Activated naive CD4-positive, alpha-beta T cell treated with anti-CD3 and anti-CD28 coated beads for 36 hours (primary cell): ENCODE measurements at regions not wholly inside any gene's neighbourhood (a gene's known extent, or its start where the extent isn't known, plus 50 kb on each side); places are given as distances from the start of the nearest gene placed in this dataset.

Experiments used
- CTCF ChIA-PET: fragments of 350-600 bp; sonication (Branson Sonifier 250); formaldehyde crosslinking; loops from one replicate; lab custom pipeline; 2021; ENCODE audit warnings: antibody characterized with exemption; lab: Charles Lee
- DNase-seq: peaks from one replicate; pipeline ENCODE4 v3.0.0-alpha.2; 2020
- H3K27ac Mint-ChIP-seq: one replicate; pipeline ENCODE4 v1.8.0; 2021; ENCODE audit warnings: mild to moderate bottlenecking, mixed read lengths
- H3K27me3 Mint-ChIP-seq: one replicate; pipeline ENCODE4 v1.8.0; 2021; ENCODE audit warnings: low read depth, mixed read lengths
- H3K36me3 Mint-ChIP-seq: one replicate; pipeline ENCODE4 v1.8.0; 2021; ENCODE audit warnings: low read depth, mixed read lengths
- H3K4me1 Mint-ChIP-seq: one replicate; pipeline ENCODE4 v1.8.0; 2021; ENCODE audit warnings: low read depth, mixed read lengths
- H3K4me3 Mint-ChIP-seq: one replicate; pipeline ENCODE4 v1.8.0; 2021; ENCODE audit warnings: mild to moderate bottlenecking, moderate library complexity, mixed read lengths
- H3K9me3 Mint-ChIP-seq: one replicate; pipeline ENCODE4 v1.8.0; 2021; ENCODE audit warnings: mixed read lengths
- intact Hi-C: fragments of 100-400 bp; cut with micrococcal nuclease; formaldehyde crosslinking; loops from one replicate; pipeline ENCODE4 v1.15.1; 2023

DNA sequence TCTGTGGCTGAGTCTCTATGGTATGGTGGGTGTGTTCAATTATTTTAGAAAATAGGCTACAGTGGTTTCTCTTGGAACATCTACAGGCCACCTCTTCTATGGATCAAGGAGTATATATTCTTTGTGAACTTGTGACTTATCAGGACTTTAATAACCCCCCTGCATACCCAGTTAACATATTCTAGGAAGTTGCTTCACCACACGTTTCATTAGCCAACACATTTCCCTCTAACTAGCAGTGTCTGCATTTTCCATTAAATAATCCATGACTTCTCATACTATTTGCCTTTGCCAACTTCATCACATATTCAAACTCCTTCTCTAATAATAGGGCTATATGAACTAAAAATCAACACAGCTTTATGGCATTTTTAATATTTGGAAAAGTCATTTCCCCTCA, 187.6 kb upstream of the ARL4C start:
- H3K36me3 Mint-ChIP-seq: no peaks in the 10 kb centered on the region
- H3K27ac Mint-ChIP-seq: no peak overlapping the region
- intact Hi-C loops: no loop called here
- H3K4me3 Mint-ChIP-seq: no peak overlapping the region
- H3K9me3 Mint-ChIP-seq: no peaks in the 10 kb centered on the region
- no peaks in the 10 kb centered on the region for H3K4me1 Mint-ChIP-seq
- H3K27me3 Mint-ChIP-seq: no peaks in the 10 kb centered on the region
- DNase-seq: no peak
- CTCF ChIA-PET: no interaction called here

GRCh38 chr2:234683950-234684349, 187.1 kb upstream of the ARL4C start:
- CTCF ChIA-PET: no interaction called here
- H3K36me3 Mint-ChIP-seq: no peaks in the 10 kb centered on the region
- no peaks in the 10 kb centered on the region for H3K9me3 Mint-ChIP-seq
- no peak overlapping the region for H3K4me3 Mint-ChIP-seq
- no peak overlapping the region for H3K27ac Mint-ChIP-seq
- H3K4me1 Mint-ChIP-seq: no peaks in the 10 kb centered on the region
- H3K27me3 Mint-ChIP-seq: no peaks in the 10 kb centered on the region
- intact Hi-C loops: no loop called here
- DNase-seq: no peak

DNA sequence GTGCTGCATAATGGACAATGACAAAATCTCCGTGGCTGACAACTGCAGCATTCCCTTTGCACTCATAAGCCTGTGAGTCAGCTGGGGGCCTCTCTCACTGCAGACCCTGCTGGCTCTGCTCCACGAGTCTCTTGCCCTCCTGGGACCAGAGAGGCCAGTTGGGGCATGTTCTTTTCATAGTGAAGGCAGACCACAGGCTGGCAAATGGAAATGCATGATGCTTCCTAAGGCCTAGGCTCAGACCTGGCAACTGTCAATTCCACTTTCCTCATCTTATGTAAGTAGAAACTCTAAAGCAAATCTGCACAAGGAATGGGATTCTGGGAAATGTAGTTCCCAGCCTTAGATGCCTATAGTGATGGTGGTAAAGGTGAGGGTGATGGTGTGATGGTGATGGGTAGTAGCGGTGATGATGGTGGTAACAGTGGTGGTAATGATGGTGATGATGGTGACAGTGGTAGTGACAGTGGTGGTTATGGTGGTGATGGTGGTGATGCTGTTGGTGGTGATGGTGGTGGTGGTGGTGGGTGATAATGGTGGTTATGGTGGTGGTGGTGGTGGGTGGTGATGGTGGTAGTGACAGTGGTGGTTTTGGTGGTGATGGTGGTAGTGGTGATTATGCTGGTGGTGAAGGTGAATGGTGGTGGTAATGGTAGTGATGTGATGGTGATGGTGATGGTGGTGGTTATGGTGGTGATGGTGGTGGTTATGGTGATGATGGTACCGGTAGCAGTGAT, 185.8 kb upstream of the ARL4C start:
- Mint-ChIP-seq H3K27ac (no peak overlapping the region), H3K36me3 (no peaks in the 10 kb centered on the region), H3K4me3 (no peak overlapping the region), H3K27me3 (no peaks in the 10 kb centered on the region), H3K4me1 (no peaks in the 10 kb centered on the region), H3K9me3 (no peaks in the 10 kb centered on the region)
- intact Hi-C loops: no loop called here
- CTCF ChIA-PET: no interaction called here
- DNase-seq: no peak

DNA sequence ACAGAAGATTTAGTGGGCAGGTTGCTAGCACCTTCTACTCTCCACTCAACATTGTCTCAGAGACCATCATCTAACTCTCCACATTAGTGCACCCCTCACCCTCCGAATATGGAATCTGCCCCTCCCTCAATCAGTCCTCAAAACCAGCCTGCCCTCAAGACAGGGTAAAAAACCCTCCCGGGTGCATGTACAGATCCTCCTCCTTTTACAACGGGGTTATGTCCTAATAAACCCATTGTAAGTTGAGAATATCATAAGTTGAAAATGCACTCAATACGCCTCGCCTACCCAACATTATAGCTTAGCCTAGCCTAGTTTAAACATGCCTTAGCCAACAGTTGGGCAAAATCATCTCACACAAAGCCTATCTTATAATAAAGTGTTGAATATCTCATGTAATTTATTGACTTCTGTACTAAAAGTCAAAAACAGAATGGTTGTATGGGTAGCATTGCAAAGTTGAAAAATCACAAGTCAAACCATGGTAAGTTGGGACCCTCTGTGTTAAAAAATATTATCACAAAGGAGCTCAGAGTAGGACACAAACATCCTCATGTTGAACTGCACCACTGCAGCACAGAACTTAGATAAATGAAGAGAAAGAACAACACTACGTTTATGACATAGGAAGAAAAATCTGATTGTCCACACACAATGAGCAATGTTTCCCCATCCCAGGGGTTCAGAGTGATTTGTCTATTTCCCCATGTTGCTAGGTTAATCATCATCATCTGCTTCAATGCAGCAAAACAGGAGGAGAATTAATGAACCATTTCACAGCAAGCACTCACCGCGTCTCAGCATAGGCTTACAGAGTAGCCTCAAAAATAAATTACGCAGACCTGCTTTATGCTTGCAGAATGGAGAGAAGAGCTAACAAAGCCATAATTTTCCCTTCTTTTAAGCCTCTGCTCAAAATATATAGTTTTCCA, 184.1 kb upstream of the ARL4C start:
- H3K27ac Mint-ChIP-seq: no peak overlapping the region

DNA sequence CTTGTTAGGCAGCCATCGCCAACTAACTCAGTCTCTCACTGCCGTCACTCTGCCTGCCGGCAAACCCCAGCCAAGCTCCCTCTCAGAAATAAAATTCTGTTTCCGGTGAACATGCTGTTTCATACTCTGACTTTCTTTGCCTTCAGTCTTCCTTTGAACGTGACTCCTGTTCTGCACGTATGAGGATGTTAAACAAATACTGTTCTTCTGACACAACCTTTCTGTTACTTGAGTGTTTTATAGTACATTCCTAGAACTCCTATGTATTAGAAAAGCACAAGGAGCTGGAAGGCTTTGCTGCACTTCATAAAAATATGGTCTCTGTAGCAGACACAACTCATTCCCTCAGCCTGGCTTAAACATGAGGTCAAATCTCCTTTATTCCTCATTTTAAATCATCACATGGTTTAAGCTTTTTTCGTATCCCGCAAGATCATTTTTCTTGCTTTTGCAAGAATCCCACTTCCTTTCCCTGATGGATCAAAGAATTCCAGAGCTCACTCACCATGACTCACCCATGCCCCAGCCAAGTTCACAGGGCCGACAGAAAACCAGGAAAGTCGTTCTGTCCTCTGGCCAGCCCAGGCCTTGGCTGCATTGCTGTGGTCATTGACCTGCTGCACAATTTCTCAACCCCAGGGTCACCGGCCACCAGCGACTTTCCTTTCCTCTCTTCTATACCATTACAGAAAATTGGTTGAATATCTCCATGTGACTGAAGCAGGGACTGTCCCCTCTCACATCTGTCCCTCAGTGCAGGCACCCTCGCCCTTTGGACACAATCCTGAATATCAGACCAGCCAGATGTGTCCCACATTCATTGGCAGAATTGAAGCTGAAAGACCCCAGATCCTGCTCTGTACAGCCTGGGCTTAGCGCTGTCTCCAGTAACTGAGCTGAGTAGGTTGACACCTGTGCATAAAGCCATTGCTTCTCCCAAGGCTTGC, 183.1 kb upstream of the ARL4C start:
- H3K4me1 Mint-ChIP-seq: no peaks in the 10 kb centered on the region
- H3K4me3 Mint-ChIP-seq: no peak overlapping the region
- no peaks in the 10 kb centered on the region for H3K27me3 Mint-ChIP-seq
- no peak overlapping the region for H3K27ac Mint-ChIP-seq
- CTCF ChIA-PET: no interaction called here
- intact Hi-C loops: loop anchor here (10.0 kb wide), 1 partner anchor 985 kb away; no protein-coding TSS in a partner anchor
- no peak for DNase-seq
- H3K36me3 Mint-ChIP-seq: no peaks in the 10 kb centered on the region
- H3K9me3 Mint-ChIP-seq: no peaks in the 10 kb centered on the region

More for the DNA sequence above, 184.1 kb upstream of the ARL4C start:
- no peak for DNase-seq
- intact Hi-C loops: no loop called here
- Mint-ChIP-seq H3K4me3 (no peak overlapping the region), H3K27me3 (no peaks in the 10 kb centered on the region), H3K4me1 (no peaks in the 10 kb centered on the region), H3K36me3 (no peaks in the 10 kb centered on the region), H3K9me3 (no peaks in the 10 kb centered on the region)
- CTCF ChIA-PET: no interaction called here

- Mint-ChIP-seq H3K27ac (no peak overlapping the region), H3K9me3 (no peaks in the 10 kb centered on the region), H3K4me1 (no peaks in the 10 kb centered on the region), H3K27me3 (no peaks in the 10 kb centered on the region), H3K36me3 (no peaks in the 10 kb centered on the region), H3K4me3 (no peak overlapping the region)
- intact Hi-C loops: loop anchor here (10.0 kb wide), 1 partner anchor 985 kb away; no protein-coding TSS in a partner anchor
- DNase-seq: no peak
- CTCF ChIA-PET: no interaction called here
Measured at GRCh38 chr2:234679301-234679740, 182.4 kb upstream of the ARL4C start.

- no peaks in the 10 kb centered on the region for H3K27me3 Mint-ChIP-seq
- intact Hi-C loops: loop anchor here (10.0 kb wide), 1 partner anchor 986 kb away; no protein-coding TSS in a partner anchor
- no peak for DNase-seq
- no peaks in the 10 kb centered on the region for H3K36me3 Mint-ChIP-seq
- CTCF ChIA-PET: no interaction called here
- no peaks in the 10 kb centered on the region for H3K9me3 Mint-ChIP-seq
- H3K4me1 Mint-ChIP-seq: no peaks in the 10 kb centered on the region
- no peak overlapping the region for H3K27ac Mint-ChIP-seq
- no peak overlapping the region for H3K4me3 Mint-ChIP-seq
Measured at GRCh38 chr2:234678711-234679110, 181.8 kb upstream of the ARL4C start.

- no peak for DNase-seq
- no peaks in the 10 kb centered on the region for H3K9me3 Mint-ChIP-seq
- no peak overlapping the region for H3K27ac Mint-ChIP-seq
- H3K4me3 Mint-ChIP-seq: no peak overlapping the region
- no peaks in the 10 kb centered on the region for H3K27me3 Mint-ChIP-seq
- no peaks in the 10 kb centered on the region for H3K36me3 Mint-ChIP-seq
- intact Hi-C loops: loop anchor here (10.0 kb wide), 1 partner anchor 987 kb away; no protein-coding TSS in a partner anchor
- no peaks in the 10 kb centered on the region for H3K4me1 Mint-ChIP-seq
- CTCF ChIA-PET: interaction anchor here (0.8 kb wide), 1 partner anchor 139 kb away, joined by 3 read pairs; no protein-coding TSS in a partner anchor
Measured at GRCh38 chr2:234677758-234678538, 181.1 kb upstream of the ARL4C start.

GRCh38 chr2:234676783-234677450, 180.0 kb upstream of the ARL4C start:
- DNase-seq: no peak
- H3K9me3 Mint-ChIP-seq: no peaks in the 10 kb centered on the region
- no peaks in the 10 kb centered on the region for H3K36me3 Mint-ChIP-seq
- CTCF ChIA-PET: no interaction called here
- no peaks in the 10 kb centered on the region for H3K4me1 Mint-ChIP-seq
- intact Hi-C loops: loop anchor here (10.0 kb wide), 1 partner anchor 988 kb away; no protein-coding TSS in a partner anchor
- no peak overlapping the region for H3K27ac Mint-ChIP-seq
- H3K27me3 Mint-ChIP-seq: no peaks in the 10 kb centered on the region
- no peak overlapping the region for H3K4me3 Mint-ChIP-seq

GRCh38 chr2:234676109-234676782, 179.4 kb upstream of the ARL4C start:
- Mint-ChIP-seq H3K27me3 (no peaks in the 10 kb centered on the region), H3K9me3 (no peaks in the 10 kb centered on the region), H3K36me3 (no peaks in the 10 kb centered on the region), H3K27ac (no peak overlapping the region), H3K4me3 (no peak overlapping the region), H3K4me1 (no peaks in the 10 kb centered on the region)
- intact Hi-C loops: loop anchor here (10.0 kb wide), 1 partner anchor 989 kb away; no protein-coding TSS in a partner anchor
- CTCF ChIA-PET: no interaction called here
- DNase-seq: no peak
